ENCODE measurements at regions not wholly inside any gene's neighbourhood (a gene's known extent, or its start where the extent isn't known, plus 50 kb on each side); places are given as distances from the start of the nearest gene placed in this dataset.

DNA sequence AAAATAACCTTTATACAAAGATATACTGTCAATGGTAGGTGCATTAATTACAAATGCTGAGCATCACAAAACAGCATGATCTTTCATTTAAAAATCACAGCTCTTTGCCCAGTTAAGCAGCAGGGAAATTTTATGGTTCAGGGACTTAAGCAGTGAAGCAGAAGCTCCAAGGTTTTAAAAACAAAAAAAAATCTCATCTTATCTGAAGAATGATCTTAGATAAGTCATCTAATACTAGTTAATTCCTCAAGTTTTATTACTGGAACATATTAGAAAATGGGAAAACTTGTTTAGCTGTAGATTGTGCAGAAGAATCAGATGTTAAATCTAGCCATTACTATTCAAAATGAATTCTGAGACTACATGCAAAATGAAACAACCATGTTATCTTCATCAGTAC lies 289.9 kb downstream of the GASK1B start:
- no peak overlapping the region for H3K9ac ChIP-seq (ENCODE audit: low read length)
- H3K27me3 ChIP-seq (ENCODE audit: low read depth, low read length) = no peaks in the 10 kb centered on the region
- H3K4me2 ChIP-seq (ENCODE audit: low read length) = no peak overlapping the region
- no peaks in the 10 kb centered on the region for H3K9me3 ChIP-seq (ENCODE audit: insufficient read depth, low read length)
- H4K20me1 ChIP-seq (ENCODE audit: insufficient read depth, low read length) = no peaks in the 10 kb centered on the region
- TF ChIP-seq EZH2phosphoT487 (IDR thresholded peaks at IDR 0.05; ENCODE audit: low read depth) = no peak
- no peak overlapping the region for H3K4me3 ChIP-seq (ENCODE audit: low read length)
- no peaks in the 10 kb centered on the region for H3K4me1 ChIP-seq (ENCODE audit: low read length)
- H3K79me2 ChIP-seq (ENCODE audit: low read length) = no peaks in the 10 kb centered on the region
- H2AFZ ChIP-seq (ENCODE audit: low read depth, low read length) = no peak overlapping the region
- H3K36me3 ChIP-seq (replicated peaks; ENCODE audit: low read depth, low read length) = no peaks in the 10 kb centered on the region
- no peak overlapping the region for H3K27ac ChIP-seq (ENCODE audit: low read length)

DNA sequence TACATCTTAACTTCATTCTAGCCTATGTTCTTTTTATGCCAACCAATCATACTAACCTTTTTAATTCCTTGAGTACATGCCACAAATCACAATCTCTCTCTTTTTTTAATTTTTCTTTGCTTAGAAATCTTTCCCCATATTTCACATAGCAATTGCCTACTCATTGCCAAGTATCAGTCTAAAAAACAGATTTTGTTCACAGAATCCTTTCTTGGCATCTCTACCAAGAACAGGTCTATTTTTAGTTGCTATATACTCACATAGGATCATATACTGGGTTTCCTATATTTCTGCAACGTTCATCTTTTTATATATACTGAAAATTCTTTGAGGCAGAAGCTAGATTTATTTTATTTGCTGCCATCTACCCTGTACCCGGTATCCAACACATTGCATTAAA lies 292.1 kb downstream of the GASK1B start:
- H3K9ac ChIP-seq (ENCODE audit: low read length) = no peak overlapping the region
- TF ChIP-seq EZH2phosphoT487 (IDR thresholded peaks at IDR 0.05; ENCODE audit: low read depth) = no peak
- TF ChIP-seq, protein P1, sequence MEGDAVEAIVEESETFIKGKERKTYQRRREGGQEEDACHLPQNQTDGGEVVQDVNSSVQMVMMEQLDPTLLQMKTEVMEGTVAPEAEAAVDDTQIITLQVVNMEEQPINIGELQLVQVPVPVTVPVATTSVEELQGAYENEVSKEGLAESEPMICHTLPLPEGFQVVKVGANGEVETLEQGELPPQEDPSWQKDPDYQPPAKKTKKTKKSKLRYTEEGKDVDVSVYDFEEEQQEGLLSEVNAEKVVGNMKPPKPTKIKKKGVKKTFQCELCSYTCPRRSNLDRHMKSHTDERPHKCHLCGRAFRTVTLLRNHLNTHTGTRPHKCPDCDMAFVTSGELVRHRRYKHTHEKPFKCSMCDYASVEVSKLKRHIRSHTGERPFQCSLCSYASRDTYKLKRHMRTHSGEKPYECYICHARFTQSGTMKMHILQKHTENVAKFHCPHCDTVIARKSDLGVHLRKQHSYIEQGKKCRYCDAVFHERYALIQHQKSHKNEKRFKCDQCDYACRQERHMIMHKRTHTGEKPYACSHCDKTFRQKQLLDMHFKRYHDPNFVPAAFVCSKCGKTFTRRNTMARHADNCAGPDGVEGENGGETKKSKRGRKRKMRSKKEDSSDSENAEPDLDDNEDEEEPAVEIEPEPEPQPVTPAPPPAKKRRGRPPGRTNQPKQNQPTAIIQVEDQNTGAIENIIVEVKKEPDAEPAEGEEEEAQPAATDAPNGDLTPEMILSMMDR (IDR thresholded peaks at IDR 0.05; ENCODE audit: low read depth, low read length) = no peak
- no peaks in the 10 kb centered on the region for H3K9me3 ChIP-seq (ENCODE audit: insufficient read depth, low read length)
- no peaks in the 10 kb centered on the region for H3K27me3 ChIP-seq (ENCODE audit: low read depth, low read length)
- H3K79me2 ChIP-seq (ENCODE audit: low read length) = no peaks in the 10 kb centered on the region
- H3K4me3 ChIP-seq (ENCODE audit: low read length) = no peak overlapping the region
- no peak overlapping the region for H3K27ac ChIP-seq (ENCODE audit: low read length)
- no peaks in the 10 kb centered on the region for H3K4me1 ChIP-seq (ENCODE audit: low read length)
- H2AFZ ChIP-seq (ENCODE audit: low read depth, low read length) = no peak overlapping the region
- H4K20me1 ChIP-seq (ENCODE audit: insufficient read depth, low read length) = no peaks in the 10 kb centered on the region
- H3K36me3 ChIP-seq (replicated peaks; ENCODE audit: low read depth, low read length) = no peaks in the 10 kb centered on the region
- H3K4me2 ChIP-seq (ENCODE audit: low read length) = no peak overlapping the region

DNA sequence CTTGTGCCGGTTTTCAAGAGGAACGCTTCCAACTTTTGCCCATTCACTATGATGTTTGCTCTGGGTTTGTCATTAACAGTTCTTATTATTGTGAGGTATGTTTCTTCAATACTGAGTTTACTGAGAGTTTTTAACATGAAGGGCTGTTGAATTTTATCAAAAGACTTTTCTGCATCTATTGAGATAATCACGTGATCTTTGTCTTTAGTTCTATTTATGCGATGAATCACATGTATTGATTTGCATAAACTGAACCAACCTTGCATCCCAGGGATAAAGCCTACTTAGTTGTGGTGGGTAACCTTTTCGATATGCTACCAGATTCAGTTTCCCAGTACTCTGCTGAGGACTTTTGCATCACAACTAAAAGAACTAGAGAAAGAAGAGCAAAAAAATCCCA lies 318.0 kb downstream of the GASK1B start:
- Histone ChIP-seq H4K20me1 (ENCODE audit: insufficient read depth, low read length) (no peaks in the 10 kb centered on the region), H3K27ac (ENCODE audit: low read length) (no peak overlapping the region), H3K4me3 (ENCODE audit: low read length) (no peak overlapping the region), H3K9ac (ENCODE audit: low read length) (no peak overlapping the region), H3K27me3 (ENCODE audit: low read depth, low read length) (no peaks in the 10 kb centered on the region), H3K4me1 (ENCODE audit: low read length) (no peaks in the 10 kb centered on the region), H2AFZ (ENCODE audit: low read depth, low read length) (no peak overlapping the region), H3K9me3 (ENCODE audit: insufficient read depth, low read length) (no peaks in the 10 kb centered on the region), H3K79me2 (ENCODE audit: low read length) (no peaks in the 10 kb centered on the region), H3K36me3 (replicated peaks; ENCODE audit: low read depth, low read length) (no peaks in the 10 kb centered on the region), H3K4me2 (ENCODE audit: low read length) (no peak overlapping the region)
- TF ChIP-seq, protein P1 (IDR thresholded peaks at IDR 0.05; ENCODE audit: low read depth, low read length) = no peak
- TF ChIP-seq EZH2phosphoT487 (IDR thresholded peaks at IDR 0.05; ENCODE audit: low read depth) = no peak

DNA sequence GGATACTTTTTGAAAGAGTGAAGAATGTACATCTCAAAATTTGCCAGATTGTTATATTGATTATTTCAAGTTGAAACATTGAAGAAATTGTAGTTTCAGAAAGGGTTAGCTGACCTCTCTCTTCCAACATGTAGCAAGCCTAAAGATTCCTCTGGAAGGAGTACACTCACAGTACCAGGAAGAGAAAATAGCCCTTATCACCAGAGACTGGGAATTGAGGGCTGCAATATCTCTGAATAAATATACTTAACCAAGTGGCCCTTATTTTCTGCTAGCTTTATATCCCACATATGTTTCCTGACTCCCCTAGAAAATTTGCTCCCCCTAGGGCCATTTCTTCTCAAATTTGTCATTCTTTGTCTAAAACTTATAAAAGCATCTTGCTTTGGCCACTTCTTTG lies 332.2 kb downstream of the GASK1B start:
- H4K20me1 ChIP-seq (ENCODE audit: insufficient read depth, low read length) = no peaks in the 10 kb centered on the region
- H3K27ac ChIP-seq (ENCODE audit: low read length) = no peak overlapping the region
- no peaks in the 10 kb centered on the region for H3K27me3 ChIP-seq (ENCODE audit: low read depth, low read length)
- H3K9ac ChIP-seq (ENCODE audit: low read length) = no peak overlapping the region
- no peaks in the 10 kb centered on the region for H3K36me3 ChIP-seq (replicated peaks; ENCODE audit: low read depth, low read length)
- no peaks in the 10 kb centered on the region for H3K4me1 ChIP-seq (ENCODE audit: low read length)
- no peak overlapping the region for H3K4me3 ChIP-seq (ENCODE audit: low read length)
- H3K9me3 ChIP-seq (ENCODE audit: insufficient read depth, low read length) = no peaks in the 10 kb centered on the region
- no peak overlapping the region for H3K4me2 ChIP-seq (ENCODE audit: low read length)
- H2AFZ ChIP-seq (ENCODE audit: low read depth, low read length) = no peak overlapping the region
- TF ChIP-seq, protein P1 (IDR thresholded peaks at IDR 0.05; ENCODE audit: low read depth, low read length) = no peak
- TF ChIP-seq EZH2phosphoT487 (IDR thresholded peaks at IDR 0.05; ENCODE audit: low read depth) = no peak
- no peaks in the 10 kb centered on the region for H3K79me2 ChIP-seq (ENCODE audit: low read length)

DNA sequence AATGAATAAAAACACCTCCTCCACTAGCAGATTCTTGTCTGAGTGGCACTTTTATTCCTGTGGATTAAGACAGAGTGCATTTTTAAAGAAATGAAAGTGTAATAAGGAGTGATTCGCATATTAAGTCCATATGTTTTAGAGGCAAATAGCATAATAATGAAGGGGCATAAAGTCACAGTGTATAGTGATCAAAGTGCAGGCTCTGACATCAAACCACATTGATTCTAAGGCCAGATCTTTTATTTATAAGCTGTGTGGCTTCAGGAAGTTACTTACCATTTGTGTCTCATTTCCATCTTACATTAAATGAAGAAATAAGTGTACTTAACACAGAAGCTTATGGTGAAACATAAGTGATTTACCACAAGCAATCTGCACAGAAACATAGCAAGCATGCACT lies 332.8 kb downstream of the GASK1B start:
- Histone ChIP-seq H2AFZ (ENCODE audit: low read depth, low read length) (no peak overlapping the region; the same call in 1 of the 2 replicates), H3K4me2 (ENCODE audit: low read length) (no peak overlapping the region), H3K4me1 (ENCODE audit: low read length) (no peaks in the 10 kb centered on the region), H3K4me3 (ENCODE audit: low read length) (no peak overlapping the region), H4K20me1 (ENCODE audit: insufficient read depth, low read length) (no peaks in the 10 kb centered on the region), H3K9ac (ENCODE audit: low read length) (no peak overlapping the region), H3K79me2 (ENCODE audit: low read length) (no peaks in the 10 kb centered on the region), H3K27me3 (ENCODE audit: low read depth, low read length) (no peaks in the 10 kb centered on the region), H3K36me3 (replicated peaks; ENCODE audit: low read depth, low read length) (no peaks in the 10 kb centered on the region), H3K27ac (ENCODE audit: low read length) (no peak overlapping the region), H3K9me3 (ENCODE audit: insufficient read depth, low read length) (no peaks in the 10 kb centered on the region)
- TF ChIP-seq EZH2phosphoT487 (IDR thresholded peaks at IDR 0.05; ENCODE audit: low read depth) = no peak
- TF ChIP-seq, protein P1 (IDR thresholded peaks at IDR 0.05; ENCODE audit: low read depth, low read length) = no peak
